ENCODE measurements at regions not wholly inside any gene's neighbourhood (a gene's known extent, or its start where the extent isn't known, plus 50 kb on each side); places are given as distances from the start of the nearest gene placed in this dataset.

- no peaks in the 10 kb centered on the region for H3K79me2 ChIP-seq (replicated peaks; ENCODE audit: insufficient read depth)
- TF ChIP-seq EZH2phosphoT487 (IDR thresholded peaks at IDR 0.05; ENCODE audit: unreplicated experiment) (no peak), JUNB (IDR thresholded peaks at IDR 0.05; ENCODE audit: unreplicated experiment) (no peak), ZNF114 (CRISPR knock-in tag; IDR thresholded peaks at IDR 0.05) (no peak), NANOG (IDR thresholded peaks at IDR 0.05; ENCODE audit: borderline replicate concordance) (no peak), STAT1 (IDR thresholded peaks at IDR 0.05; ENCODE audit: unreplicated experiment) (no peak), ZNF331 (CRISPR knock-in tag; IDR thresholded peaks at IDR 0.05; ENCODE audit: low read depth) (no peak), EZH2 (IDR thresholded peaks at IDR 0.05; ENCODE audit: low read depth, unreplicated experiment) (no peak), POLR2AphosphoS5 (IDR thresholded peaks at IDR 0.05; ENCODE audit: low read depth) (no peak), CREB1 (CRISPR knock-in tag; IDR thresholded peaks at IDR 0.05; ENCODE audit: low read depth) (no peak), ETS1 (IDR thresholded peaks at IDR 0.05) (no peak)
- TF ChIP-seq, protein P1, sequence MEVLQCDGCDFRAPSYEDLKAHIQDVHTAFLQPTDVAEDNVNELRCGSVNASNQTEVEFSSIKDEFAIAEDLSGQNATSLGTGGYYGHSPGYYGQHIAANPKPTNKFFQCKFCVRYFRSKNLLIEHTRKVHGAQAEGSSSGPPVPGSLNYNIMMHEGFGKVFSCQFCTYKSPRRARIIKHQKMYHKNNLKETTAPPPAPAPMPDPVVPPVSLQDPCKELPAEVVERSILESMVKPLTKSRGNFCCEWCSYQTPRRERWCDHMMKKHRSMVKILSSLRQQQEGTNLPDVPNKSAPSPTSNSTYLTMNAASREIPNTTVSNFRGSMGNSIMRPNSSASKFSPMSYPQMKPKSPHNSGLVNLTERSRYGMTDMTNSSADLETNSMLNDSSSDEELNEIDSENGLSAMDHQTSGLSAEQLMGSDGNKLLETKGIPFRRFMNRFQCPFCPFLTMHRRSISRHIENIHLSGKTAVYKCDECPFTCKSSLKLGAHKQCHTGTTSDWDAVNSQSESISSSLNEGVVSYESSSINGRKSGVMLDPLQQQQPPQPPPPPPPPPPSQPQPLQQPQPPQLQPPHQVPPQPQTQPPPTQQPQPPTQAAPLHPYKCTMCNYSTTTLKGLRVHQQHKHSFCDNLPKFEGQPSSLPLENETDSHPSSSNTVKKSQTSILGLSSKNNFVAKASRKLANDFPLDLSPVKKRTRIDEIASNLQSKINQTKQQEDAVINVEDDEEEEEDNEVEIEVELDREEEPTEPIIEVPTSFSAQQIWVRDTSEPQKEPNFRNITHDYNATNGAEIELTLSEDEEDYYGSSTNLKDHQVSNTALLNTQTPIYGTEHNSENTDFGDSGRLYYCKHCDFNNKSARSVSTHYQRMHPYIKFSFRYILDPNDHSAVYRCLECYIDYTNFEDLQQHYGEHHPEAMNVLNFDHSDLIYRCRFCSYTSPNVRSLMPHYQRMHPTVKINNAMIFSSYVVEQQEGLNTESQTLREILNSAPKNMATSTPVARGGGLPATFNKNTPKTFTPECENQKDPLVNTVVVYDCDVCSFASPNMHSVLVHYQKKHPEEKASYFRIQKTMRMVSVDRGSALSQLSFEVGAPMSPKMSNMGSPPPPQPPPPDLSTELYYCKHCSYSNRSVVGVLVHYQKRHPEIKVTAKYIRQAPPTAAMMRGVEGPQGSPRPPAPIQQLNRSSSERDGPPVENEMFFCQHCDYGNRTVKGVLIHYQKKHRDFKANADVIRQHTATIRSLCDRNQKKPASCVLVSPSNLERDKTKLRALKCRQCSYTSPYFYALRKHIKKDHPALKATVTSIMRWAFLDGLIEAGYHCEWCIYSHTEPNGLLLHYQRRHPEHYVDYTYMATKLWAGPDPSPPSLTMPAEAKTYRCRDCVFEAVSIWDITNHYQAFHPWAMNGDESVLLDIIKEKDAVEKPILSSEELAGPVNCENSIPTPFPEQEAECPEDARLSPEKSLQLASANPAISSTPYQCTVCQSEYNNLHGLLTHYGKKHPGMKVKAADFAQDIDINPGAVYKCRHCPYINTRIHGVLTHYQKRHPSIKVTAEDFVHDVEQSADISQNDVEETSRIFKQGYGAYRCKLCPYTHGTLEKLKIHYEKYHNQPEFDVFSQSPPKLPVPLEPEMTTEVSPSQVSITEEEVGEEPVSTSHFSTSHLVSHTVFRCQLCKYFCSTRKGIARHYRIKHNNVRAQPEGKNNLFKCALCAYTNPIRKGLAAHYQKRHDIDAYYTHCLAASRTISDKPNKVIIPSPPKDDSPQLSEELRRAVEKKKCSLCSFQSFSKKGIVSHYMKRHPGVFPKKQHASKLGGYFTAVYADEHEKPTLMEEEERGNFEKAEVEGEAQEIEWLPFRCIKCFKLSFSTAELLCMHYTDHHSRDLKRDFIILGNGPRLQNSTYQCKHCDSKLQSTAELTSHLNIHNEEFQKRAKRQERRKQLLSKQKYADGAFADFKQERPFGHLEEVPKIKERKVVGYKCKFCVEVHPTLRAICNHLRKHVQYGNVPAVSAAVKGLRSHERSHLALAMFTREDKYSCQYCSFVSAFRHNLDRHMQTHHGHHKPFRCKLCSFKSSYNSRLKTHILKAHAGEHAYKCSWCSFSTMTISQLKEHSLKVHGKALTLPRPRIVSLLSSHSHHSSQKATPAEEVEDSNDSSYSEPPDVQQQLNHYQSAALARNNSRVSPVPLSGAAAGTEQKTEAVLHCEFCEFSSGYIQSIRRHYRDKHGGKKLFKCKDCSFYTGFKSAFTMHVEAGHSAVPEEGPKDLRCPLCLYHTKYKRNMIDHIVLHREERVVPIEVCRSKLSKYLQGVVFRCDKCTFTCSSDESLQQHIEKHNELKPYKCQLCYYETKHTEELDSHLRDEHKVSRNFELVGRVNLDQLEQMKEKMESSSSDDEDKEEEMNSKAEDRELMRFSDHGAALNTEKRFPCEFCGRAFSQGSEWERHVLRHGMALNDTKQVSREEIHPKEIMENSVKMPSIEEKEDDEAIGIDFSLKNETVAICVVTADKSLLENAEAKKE (CRISPR knock-in tag; IDR thresholded peaks at IDR 0.05): no peak
- TF ChIP-seq, protein P2, sequence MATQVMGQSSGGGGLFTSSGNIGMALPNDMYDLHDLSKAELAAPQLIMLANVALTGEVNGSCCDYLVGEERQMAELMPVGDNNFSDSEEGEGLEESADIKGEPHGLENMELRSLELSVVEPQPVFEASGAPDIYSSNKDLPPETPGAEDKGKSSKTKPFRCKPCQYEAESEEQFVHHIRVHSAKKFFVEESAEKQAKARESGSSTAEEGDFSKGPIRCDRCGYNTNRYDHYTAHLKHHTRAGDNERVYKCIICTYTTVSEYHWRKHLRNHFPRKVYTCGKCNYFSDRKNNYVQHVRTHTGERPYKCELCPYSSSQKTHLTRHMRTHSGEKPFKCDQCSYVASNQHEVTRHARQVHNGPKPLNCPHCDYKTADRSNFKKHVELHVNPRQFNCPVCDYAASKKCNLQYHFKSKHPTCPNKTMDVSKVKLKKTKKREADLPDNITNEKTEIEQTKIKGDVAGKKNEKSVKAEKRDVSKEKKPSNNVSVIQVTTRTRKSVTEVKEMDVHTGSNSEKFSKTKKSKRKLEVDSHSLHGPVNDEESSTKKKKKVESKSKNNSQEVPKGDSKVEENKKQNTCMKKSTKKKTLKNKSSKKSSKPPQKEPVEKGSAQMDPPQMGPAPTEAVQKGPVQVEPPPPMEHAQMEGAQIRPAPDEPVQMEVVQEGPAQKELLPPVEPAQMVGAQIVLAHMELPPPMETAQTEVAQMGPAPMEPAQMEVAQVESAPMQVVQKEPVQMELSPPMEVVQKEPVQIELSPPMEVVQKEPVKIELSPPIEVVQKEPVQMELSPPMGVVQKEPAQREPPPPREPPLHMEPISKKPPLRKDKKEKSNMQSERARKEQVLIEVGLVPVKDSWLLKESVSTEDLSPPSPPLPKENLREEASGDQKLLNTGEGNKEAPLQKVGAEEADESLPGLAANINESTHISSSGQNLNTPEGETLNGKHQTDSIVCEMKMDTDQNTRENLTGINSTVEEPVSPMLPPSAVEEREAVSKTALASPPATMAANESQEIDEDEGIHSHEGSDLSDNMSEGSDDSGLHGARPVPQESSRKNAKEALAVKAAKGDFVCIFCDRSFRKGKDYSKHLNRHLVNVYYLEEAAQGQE (IDR thresholded peaks at IDR 0.05; ENCODE audit: unreplicated experiment): no peak
- TF ChIP-seq, protein P3, sequence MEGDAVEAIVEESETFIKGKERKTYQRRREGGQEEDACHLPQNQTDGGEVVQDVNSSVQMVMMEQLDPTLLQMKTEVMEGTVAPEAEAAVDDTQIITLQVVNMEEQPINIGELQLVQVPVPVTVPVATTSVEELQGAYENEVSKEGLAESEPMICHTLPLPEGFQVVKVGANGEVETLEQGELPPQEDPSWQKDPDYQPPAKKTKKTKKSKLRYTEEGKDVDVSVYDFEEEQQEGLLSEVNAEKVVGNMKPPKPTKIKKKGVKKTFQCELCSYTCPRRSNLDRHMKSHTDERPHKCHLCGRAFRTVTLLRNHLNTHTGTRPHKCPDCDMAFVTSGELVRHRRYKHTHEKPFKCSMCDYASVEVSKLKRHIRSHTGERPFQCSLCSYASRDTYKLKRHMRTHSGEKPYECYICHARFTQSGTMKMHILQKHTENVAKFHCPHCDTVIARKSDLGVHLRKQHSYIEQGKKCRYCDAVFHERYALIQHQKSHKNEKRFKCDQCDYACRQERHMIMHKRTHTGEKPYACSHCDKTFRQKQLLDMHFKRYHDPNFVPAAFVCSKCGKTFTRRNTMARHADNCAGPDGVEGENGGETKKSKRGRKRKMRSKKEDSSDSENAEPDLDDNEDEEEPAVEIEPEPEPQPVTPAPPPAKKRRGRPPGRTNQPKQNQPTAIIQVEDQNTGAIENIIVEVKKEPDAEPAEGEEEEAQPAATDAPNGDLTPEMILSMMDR (conservative IDR thresholded peaks at IDR 0.05; ENCODE audit: low read depth in 2 of 2): no peak
- H3K27ac ChIP-seq (ENCODE audit: low read depth): no peak overlapping the region
- Mint-ChIP-seq H3K4me1 (no peaks in the 10 kb centered on the region), H3K4me3 (no peak overlapping the region), H3K27me3 (ENCODE audit: insufficient read depth, low read depth, poor library complexity) (peaks cover 5% of the 10 kb centered on the region), H3K27ac (no peak overlapping the region), H3K9me3 (no peaks in the 10 kb centered on the region), H3K36me3 (ENCODE audit: low read depth) (no peaks in the 10 kb centered on the region)
- no peak for DNase-seq (ENCODE audit: low spot score)
- ATAC-seq: no peak
- no peaks in the 10 kb centered on the region for H3K27me3 ChIP-seq (ENCODE audit: insufficient read depth)
- H2AFZ ChIP-seq: no peak overlapping the region; the same call in 1 of the 2 replicates
- H3K4me3 ChIP-seq: no peak overlapping the region
- no peak overlapping the region for H3K4me2 ChIP-seq
- peaks cover 1% of the 10 kb centered on the region; the same call in 1 of the 2 replicates for H3F3A ChIP-seq (replicated peaks; ENCODE audit: low read depth)
- H3K4me1 ChIP-seq (ENCODE audit: insufficient read depth): no peaks in the 10 kb centered on the region
- no peaks in the 10 kb centered on the region for H4K20me1 ChIP-seq (replicated peaks; ENCODE audit: insufficient read depth)
- H3K9me2 ChIP-seq (ENCODE audit: insufficient read depth): 0 out of 2 replicates have a peak, but pooled peaks cover 6% of the 10 kb centered on the region
- no peaks in the 10 kb centered on the region for H3K36me3 ChIP-seq (ENCODE audit: insufficient read depth)
Observed at GRCh38 chr16:22693638-22694340, 120.2 kb upstream of the HS3ST2 start.
